Endothelial cell (in vitro differentiated cells): ENCODE measurements at regions not wholly inside any gene's neighbourhood (a gene's known extent, or its start where the extent isn't known, plus 50 kb on each side); places are given as distances from the start of the nearest gene placed in this dataset.

Experiments
- DNase-seq: peaks from one replicate; pipeline ENCODE4 v3.0.0; 2021; ENCODE audit warnings: low spot score
- H3K27ac Mint-ChIP-seq: one replicate; pipeline ENCODE4 v1.8.0; 2021; ENCODE audit warnings: mixed read lengths, inconsistent platforms; ENCODE audit not compliant: unreplicated experiment
- H3K27me3 Mint-ChIP-seq: one replicate; pipeline ENCODE4 v1.8.0; 2021; ENCODE audit warnings: mild to moderate bottlenecking, moderate library complexity, mixed read lengths, inconsistent platforms; ENCODE audit not compliant: unreplicated experiment
- H3K36me3 Mint-ChIP-seq: one replicate; pipeline ENCODE4 v1.8.0; 2021; ENCODE audit warnings: mild to moderate bottlenecking, low read depth, mixed read lengths, inconsistent platforms; ENCODE audit not compliant: unreplicated experiment
- H3K4me1 Mint-ChIP-seq: one replicate; pipeline ENCODE4 v1.8.0; 2021; ENCODE audit warnings: mild to moderate bottlenecking, mixed read lengths, inconsistent platforms; ENCODE audit not compliant: unreplicated experiment
- H3K4me3 Mint-ChIP-seq: one replicate; pipeline ENCODE4 v1.8.0; 2021; ENCODE audit warnings: mild to moderate bottlenecking, mixed read lengths, inconsistent platforms; ENCODE audit not compliant: unreplicated experiment
- H3K9me3 Mint-ChIP-seq: one replicate; pipeline ENCODE4 v1.8.0; 2021; ENCODE audit warnings: mixed read lengths, inconsistent platforms; ENCODE audit not compliant: unreplicated experiment
- TF ChIP-seq, protein P1 (sequence below): fragments of 200-600 bp; sonication (generic); IDR thresholded peaks from one replicate; pipeline ENCODE4 v1.5.0; 2021; ENCODE audit warnings: antibody characterized with exemption; ENCODE audit not compliant: unreplicated experiment

GRCh38 chr20:11217326-11218172, 543.8 kb upstream of the JAG1 start:
- H3K36me3 Mint-ChIP-seq = no peaks in the 10 kb centered on the region
- H3K9me3 Mint-ChIP-seq = no peaks in the 10 kb centered on the region
- no peak overlapping the region for H3K27ac Mint-ChIP-seq
- no peak overlapping the region for H3K4me3 Mint-ChIP-seq
- no peak for DNase-seq
- TF ChIP-seq, protein P1, sequence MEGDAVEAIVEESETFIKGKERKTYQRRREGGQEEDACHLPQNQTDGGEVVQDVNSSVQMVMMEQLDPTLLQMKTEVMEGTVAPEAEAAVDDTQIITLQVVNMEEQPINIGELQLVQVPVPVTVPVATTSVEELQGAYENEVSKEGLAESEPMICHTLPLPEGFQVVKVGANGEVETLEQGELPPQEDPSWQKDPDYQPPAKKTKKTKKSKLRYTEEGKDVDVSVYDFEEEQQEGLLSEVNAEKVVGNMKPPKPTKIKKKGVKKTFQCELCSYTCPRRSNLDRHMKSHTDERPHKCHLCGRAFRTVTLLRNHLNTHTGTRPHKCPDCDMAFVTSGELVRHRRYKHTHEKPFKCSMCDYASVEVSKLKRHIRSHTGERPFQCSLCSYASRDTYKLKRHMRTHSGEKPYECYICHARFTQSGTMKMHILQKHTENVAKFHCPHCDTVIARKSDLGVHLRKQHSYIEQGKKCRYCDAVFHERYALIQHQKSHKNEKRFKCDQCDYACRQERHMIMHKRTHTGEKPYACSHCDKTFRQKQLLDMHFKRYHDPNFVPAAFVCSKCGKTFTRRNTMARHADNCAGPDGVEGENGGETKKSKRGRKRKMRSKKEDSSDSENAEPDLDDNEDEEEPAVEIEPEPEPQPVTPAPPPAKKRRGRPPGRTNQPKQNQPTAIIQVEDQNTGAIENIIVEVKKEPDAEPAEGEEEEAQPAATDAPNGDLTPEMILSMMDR = no peak
- peaks cover 4% of the 10 kb centered on the region for H3K27me3 Mint-ChIP-seq
- H3K4me1 Mint-ChIP-seq = peaks cover 19% of the 10 kb centered on the region

GRCh38 chr20:11218173-11218680, 544.4 kb upstream of the JAG1 start:
- Mint-ChIP-seq H3K4me3 (no peak overlapping the region), H3K4me1 (peaks cover 16% of the 10 kb centered on the region), H3K27me3 (peaks cover 5% of the 10 kb centered on the region), H3K36me3 (no peaks in the 10 kb centered on the region), H3K9me3 (no peaks in the 10 kb centered on the region), H3K27ac (no peak overlapping the region)
- no peak for DNase-seq
- TF ChIP-seq, protein P1 = no peak

DNA sequence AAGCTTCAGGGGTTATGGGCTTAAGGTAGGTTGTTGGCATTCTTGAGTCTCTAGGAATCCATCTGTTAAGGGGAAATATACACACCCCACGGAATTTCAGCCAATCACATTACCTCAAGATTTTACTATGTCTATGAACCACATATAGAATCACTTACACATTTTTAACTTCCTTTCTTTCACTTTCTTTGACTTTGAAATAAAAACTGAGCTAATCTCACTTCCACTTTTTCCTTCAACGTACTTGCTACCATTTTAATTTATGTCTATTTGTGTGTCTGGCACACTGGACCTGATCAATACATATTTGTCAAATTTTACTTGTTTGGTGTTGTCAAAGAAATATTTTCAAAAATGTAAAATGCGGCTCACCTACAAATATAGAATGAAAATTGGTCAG, 545.4 kb upstream of the JAG1 start:
- TF ChIP-seq, protein P1 = no peak
- Mint-ChIP-seq H3K4me3 (no peak overlapping the region), H3K9me3 (no peaks in the 10 kb centered on the region), H3K36me3 (no peaks in the 10 kb centered on the region), H3K27ac (no peak overlapping the region), H3K27me3 (peaks cover 5% of the 10 kb centered on the region), H3K4me1 (peaks cover 16% of the 10 kb centered on the region)
- no peak for DNase-seq

- Mint-ChIP-seq H3K4me3 (no peak overlapping the region), H3K27ac (no peak overlapping the region), H3K36me3 (no peaks in the 10 kb centered on the region), H3K9me3 (no peaks in the 10 kb centered on the region), H3K27me3 (peaks cover 1% of the 10 kb centered on the region), H3K4me1 (peaks cover 10% of the 10 kb centered on the region)
- TF ChIP-seq, protein P1 = no peak
- no peak for DNase-seq
These were observed 547.2 kb upstream of the JAG1 start for GRCh38 chr20:11221046-11221445.

DNA sequence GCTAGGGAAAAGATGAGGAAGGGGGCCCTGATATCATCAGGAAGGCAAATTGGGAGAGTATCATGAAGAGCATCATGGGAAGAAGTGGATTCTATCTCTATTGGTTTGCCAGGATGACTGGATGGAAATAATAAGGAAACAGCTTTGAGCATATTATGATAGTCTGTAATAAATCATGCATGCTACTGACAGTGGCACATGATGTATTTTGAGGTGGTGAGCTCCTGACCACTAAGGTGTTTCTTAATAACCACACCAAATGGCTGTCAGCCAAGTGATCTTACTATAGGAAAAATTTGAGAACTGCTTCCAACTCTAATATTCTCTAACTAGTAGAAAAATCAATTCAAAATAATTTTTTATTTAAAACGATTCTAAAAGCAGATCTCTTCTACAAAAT, 548.4 kb upstream of the JAG1 start:
- TF ChIP-seq, protein P1 = no peak
- no peak for DNase-seq
- no peaks in the 10 kb centered on the region for H3K36me3 Mint-ChIP-seq
- H3K4me3 Mint-ChIP-seq = no peak overlapping the region
- H3K9me3 Mint-ChIP-seq = no peaks in the 10 kb centered on the region
- H3K27me3 Mint-ChIP-seq = peaks cover 1% of the 10 kb centered on the region
- H3K4me1 Mint-ChIP-seq = peaks cover 6% of the 10 kb centered on the region
- H3K27ac Mint-ChIP-seq = no peak overlapping the region
